Epithelial cell of proximal tubule (primary cell): ENCODE measurements at regions not wholly inside any gene's neighbourhood (a gene's known extent, or its start where the extent isn't known, plus 50 kb on each side); places are given as distances from the start of the nearest gene placed in this dataset.

Experiments used
- DNase-seq: peaks from one replicate; pipeline ENCODE4 v3.0.0-alpha.2; 2011; ENCODE audit warnings: low read depth
- H3K4me3 ChIP-seq: 2 replicates; pipeline ENCODE4 v1.5.1; 2011; ENCODE audit warnings: low read depth, mild to moderate bottlenecking, low read length
- CTCF ChIP-seq: conservative IDR thresholded peaks from 2 replicates; pipeline ENCODE4 v1.5.1; 2012; ENCODE audit warnings: low read depth, mild to moderate bottlenecking, low read length

- peak; percentile 64 for TF ChIP-seq CTCF
- H3K4me3 ChIP-seq, result no peak overlapping the region
- no peak for DNase-seq
Observed at GRCh38 chr10:60444494-60445064, 54.9 kb upstream of the ANK3 start.

DNA sequence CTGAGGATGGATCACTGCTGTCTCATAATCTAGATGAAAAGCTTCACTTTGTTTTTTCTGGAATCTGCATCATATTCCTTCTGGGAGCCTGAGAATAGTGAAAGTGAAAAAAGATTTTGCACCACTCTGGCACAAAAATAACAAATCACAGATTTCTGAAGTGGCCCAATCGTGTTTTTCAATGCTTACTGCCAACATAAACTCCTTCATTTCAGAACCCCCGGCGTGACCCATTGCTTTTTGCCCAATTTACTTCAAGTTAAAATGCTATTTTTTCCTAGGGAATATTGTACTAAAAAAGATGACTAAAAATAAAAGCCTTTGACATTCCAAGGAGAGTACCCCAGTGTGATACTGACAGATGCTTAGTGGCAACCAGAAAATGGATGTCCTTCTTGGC is 53.7 kb upstream of the ANK3 start:
- no peak for DNase-seq
- TF ChIP-seq CTCF, result no peak
- H3K4me3 ChIP-seq, result no peak overlapping the region

DNA sequence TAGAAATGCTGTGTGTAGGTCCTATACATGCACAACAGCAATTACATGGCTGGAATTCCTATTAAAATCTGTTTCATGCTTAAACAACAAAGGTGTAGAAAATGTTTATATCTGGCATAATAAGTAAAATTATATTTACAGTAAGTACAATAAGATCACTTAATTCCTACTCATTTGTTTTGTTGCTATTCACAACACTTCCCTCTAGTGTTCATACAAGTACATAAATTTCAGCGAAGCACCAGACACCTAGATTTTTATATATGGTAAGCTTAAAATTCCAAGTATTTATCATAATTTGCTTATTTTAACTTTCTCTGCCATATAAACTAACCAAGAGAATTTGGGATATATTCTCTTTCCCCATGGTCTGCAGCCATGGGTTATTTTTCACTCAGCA is 51.8 kb upstream of the ANK3 start:
- TF ChIP-seq CTCF, result peak; percentile 47
- no peak overlapping the region for H3K4me3 ChIP-seq
- DNase-seq, result no peak

DNA sequence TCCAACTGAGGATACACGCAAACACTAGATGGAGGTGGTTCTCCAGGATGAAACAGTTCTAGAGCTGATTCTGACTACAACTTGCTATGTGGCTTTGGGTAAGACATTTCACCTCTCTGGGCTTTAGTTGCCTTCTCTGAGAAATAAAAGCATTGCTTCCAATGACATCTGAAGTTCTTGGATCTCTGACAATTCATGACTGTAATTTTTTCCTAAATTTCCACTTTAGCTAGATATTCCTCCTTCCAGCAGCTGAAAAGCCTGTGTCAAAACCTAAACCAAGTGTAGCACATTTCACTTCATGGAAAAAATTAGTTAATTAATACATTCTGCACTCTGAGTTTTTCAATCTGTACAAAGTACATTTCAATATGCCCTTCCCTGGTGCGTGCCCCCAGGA is 50.0 kb upstream of the ANK3 start:
- TF ChIP-seq CTCF, result no peak
- no peak overlapping the region for H3K4me3 ChIP-seq
- DNase-seq, result no peak
